ENCODE measurements at regions not wholly inside any gene's neighbourhood (a gene's known extent, or its start where the extent isn't known, plus 50 kb on each side); places are given as distances from the start of the nearest gene placed in this dataset.
A peak's percentile ranks its signal among the peaks of the same experiment; 100 is the strongest.
"Not testable (repeated sequence)": the region's sequence is repeated elsewhere in the genome, so short reads cannot be mapped to it uniquely, and the experiment has no call there.

DNA sequence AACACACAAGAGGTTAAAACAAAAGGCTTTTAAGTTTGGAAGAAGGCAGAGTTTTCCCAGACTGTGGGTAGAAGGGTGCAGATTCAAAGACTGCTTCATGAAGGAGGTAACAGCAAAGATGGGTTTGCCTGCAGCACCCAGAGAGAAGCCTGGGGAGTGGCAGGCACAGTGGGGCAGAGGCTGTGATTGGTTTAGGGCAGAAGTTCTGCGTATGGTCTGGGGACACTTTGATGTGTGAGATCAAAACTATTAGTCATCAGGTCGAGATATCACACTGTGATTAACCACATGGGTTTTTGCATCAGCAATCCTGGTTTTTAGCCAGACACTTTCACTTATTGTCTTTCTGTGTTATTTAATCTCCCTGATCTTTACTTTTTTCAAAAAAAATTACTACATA, 188.8 kb upstream of the GLRA1 start:
- no peak for DNase-seq (ENCODE audit: low spot score)

DNA sequence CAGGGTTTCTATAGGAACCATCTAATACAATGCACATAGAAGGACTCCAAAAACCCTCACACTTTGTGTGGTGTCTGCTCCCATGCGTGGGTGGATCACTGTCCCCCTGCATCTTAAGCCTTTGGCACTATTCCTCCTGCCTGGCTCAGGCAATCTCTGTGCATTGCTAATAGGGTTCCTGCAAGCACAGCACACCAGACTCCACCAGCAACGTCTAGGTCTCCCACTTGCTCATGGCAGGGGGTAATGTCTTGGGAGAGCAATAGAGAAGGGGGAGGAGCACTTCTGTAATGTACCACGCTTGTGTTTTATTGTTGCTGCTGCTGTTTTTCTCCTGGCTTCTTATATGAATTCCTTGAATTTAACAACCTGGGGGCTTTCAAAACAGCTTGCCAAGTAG, 182.6 kb upstream of the GLRA1 start:
- no peak for DNase-seq (ENCODE audit: low spot score)

DNA sequence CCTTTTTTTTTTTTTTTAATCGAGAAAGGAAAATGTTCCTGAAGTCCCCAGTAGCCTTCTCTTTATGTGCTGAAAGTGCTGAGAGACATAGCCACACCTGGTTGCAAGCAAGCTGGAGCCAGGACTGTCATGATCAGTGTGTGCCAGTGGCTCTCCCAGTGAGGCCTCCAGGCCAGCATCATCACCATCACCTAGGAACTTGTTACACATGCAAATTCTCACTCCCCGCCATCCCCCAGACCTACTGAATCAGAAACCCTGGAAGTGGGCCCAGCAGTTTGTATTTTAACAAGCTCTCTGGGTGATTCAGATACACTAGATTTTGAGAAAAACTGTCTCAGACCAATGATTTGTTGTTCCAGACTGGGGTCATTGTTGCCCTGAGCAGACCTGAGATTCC, 181.9 kb upstream of the GLRA1 start:
- no peak for DNase-seq (ENCODE audit: low spot score)

DNA sequence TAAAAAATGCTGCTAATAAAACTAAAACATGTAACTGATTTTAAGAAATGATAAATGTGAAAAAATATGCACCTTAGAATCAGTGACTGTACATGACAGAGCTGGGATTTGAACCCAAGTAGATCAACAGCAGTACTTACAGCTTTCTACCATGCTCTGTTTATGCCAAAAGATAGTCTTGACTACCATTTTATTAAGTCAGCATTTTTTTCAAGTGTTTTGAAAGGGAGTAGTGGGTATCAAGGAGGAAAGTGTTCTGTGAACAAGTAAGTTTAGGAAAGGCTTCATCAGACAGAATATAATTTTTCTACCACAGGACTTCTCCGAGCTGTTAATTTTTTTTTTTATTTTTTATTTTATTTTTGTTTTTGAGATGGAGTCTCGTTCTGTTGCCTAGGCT, 180.4 kb upstream of the GLRA1 start:
- no peak for DNase-seq (ENCODE audit: low spot score)

DNA sequence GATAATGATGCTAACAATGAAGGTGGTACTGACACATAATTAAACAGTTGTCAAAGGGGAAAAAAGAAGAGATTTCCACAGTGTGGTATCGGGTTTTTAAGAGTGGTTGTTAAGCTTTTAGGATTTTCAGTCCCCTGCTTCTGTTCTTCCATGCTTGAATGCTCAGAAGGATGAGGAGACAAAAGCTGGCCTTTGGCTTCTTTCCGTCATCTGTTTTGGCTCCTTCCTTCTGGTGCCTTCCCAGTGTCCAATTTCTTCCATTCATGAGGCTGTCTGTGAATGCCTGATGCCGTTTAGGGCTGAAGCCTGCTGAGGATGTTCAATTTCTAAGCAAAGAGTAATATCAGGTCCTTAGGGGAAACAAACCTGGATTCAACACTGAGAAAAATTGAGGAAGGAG, 179.6 kb upstream of the GLRA1 start:
- DNase-seq (ENCODE audit: low spot score): no peak

DNA sequence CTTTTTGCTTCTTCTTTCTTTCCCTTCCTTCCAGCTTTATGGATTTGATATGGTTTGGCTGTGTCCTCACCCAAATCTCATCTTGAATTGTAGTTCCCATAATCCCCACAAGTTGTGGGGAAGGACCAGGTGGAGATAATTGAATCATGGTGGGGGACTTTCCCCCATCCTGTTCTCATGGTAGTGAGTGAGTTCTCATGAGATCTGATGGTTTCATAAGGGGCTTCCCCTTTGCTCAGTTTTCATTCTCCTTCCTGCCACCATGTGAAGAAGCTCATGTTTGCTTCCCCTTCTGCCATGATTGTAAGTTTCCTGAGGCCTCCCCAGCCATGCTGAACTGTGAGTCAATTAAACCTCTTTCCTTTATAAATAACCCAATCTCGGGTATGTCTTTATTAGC, 178.3 kb upstream of the GLRA1 start:
- not testable (repeated sequence) for DNase-seq (ENCODE audit: low spot score)

DNA sequence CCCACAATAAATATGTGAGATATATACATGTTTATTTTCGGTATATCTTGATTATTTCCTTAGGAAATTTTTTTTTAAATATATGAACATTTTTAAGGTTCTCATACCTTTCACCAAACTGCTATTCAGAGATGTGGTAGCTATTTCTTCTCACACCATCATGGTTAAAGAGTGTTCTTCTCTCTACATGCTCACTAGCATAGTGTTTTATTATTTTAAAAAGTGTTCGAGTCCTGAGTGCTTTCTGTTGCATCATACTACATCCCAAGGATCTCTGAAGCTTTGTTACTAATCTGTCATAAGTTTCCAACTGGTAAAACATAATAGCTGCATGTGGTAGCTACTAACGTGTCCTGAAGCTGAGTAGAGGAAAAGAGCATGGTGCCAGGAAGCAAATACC, 177.4 kb upstream of the GLRA1 start:
- DNase-seq (ENCODE audit: low spot score): no peak

DNA sequence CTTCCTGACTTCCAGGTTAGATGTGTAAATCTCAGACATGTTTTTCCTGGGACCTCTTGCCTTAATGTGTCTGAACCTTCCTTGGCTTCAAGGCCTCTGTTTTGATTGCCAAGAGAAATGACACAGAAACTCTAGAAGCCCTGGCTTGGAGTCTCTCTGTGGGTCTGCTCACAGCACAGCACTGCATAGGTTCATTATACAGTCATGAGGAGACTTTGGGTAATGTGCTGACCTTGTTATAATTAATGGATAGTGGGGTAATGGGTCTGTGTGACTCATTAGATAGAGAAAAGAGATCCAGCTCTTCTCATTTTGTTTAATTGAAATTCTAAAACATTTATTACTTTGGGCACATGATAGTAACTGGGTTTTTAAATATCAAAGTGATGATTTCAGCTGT, 175.8 kb upstream of the GLRA1 start:
- no peak for DNase-seq (ENCODE audit: low spot score)

DNA sequence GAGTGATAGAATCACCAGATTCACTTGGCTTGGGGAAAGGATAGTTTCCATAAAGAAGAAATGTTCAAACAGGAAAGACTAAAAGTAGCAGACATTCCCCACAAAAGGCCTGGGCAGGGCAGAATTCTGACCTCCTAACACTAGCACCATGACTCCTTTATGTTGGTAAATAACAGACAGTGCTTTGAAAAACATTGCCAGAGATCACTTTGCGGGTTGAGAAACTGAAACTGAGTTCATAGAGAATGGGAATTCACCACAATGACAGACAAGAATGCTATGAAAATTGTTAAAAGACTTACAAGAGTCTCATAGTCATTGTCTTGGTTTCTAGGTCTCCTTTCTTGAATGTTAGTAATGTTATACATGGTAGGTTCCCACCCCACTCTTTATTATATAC, 172.5 kb upstream of the GLRA1 start:
- no peak for DNase-seq (ENCODE audit: low spot score)

DNA sequence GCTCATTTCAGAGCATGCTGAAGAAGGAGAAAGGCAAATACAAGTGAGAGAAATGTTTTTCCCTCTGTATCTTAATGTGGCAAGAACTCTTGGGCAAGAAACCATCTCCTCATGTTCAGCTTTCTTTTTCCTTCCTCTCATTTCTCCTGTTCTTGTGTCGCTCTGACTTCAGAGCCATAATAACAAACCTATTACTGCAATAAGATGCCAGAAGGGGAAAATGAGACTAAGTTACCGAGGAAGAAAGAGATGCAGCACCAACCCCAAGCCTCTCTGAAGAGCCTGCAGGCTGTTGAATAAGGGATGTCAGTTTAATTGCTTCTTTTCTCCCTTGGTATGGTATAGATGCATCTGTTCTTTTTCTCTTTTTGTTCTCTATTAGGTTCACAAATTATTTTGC, 170.1 kb upstream of the GLRA1 start:
- DNase-seq (ENCODE audit: low spot score): no peak

DNA sequence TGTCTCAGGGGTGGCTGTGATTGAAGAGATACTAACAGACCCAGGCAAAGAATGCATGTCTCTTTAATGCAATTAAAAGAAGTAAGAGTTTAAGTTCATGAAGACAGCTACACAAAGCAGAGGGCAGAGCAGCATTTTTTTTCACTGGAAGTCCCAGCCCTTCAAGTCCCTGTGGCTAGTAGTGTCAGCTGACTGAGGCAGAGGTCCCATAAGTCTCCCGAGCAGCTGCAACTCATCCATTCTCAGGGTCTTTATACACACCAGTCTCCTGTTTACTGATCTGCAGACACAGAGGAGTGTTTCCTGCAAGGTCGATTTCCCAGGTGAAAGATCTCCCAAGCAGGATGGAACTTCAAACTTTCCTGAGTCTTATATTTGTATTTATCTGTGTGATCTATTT, 169.4 kb upstream of the GLRA1 start:
- DNase-seq (ENCODE audit: low spot score): no peak

DNA sequence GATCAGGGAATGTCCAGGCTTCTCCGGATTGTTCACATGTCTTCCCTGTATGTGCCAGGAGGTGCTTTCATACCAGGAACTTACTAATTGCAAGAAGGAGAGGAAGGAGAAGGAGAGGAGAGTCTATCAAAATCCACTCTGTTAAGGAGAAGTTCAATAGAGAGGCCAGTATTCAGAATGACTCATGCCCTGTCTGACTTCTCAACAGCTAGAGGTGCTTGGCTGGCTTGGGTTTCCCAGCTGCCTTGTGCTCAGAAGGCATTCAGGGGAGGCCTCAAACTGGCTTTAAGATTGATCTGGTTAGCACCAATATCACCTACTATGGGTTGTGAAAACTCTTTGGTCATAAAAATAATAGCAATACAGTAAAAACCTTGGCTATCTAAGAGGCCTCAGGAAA, 167.9 kb upstream of the GLRA1 start:
- DNase-seq (ENCODE audit: low spot score): peak; percentile 23

DNA sequence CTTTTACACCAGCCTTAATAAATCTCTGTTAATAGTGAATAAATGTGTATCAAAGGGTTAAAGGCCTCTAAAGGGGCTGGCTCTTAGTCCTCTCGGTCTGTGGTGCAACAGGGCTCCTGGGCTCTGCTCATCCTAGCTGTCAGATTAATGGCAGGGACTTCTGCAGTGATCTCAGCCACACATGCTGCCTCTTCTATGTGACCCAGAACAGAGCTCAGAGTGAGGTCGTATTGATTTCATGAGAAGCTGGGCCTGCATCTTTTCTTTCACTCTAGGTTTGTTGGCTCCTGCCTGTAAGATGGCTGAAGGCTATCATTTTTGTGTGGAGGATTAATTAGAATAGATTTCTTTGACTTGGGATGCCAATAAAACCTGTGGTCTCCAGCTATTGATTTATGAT, 165.0 kb upstream of the GLRA1 start:
- no peak for DNase-seq (ENCODE audit: low spot score)

DNA sequence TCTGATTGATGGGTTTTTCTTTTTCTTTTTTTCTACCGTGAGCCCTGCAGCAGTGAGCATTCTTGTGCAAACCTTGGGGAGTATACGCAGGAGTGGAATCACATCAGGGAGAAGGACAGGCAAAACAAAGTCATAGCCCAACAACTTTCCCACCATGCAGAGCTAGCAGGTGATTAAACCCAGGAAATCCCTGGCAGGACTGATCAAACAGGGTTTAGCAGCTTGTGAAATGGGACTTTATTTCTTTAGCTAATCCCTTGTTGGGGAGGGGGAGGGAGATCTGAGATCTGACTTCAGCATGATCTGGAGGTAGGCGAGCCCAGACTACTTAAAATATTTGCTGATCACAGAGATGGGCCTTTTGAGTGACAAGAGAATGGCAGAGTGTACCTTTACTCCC, 162.0 kb upstream of the GLRA1 start:
- DNase-seq (ENCODE audit: low spot score): no peak

DNA sequence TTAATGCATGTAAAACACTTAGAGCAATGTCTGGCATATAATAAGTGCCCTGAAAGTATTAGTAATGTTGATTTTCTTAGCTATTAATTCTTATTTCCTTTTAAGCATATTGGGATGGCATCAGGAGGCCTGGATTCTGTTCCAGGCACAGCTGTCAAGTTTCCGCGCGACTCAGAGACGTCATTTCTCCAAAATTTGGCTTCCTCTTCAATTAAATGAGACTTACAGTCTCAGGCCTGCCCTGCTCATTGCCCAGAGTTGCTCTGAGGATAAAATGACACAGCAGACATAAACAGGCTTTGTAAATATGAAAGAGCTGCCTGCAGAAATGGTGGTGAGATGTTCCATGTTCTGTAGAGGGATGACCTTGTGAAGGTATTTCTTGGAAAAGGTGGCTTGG, 159.8 kb upstream of the GLRA1 start:
- no peak for DNase-seq (ENCODE audit: low spot score)

DNA sequence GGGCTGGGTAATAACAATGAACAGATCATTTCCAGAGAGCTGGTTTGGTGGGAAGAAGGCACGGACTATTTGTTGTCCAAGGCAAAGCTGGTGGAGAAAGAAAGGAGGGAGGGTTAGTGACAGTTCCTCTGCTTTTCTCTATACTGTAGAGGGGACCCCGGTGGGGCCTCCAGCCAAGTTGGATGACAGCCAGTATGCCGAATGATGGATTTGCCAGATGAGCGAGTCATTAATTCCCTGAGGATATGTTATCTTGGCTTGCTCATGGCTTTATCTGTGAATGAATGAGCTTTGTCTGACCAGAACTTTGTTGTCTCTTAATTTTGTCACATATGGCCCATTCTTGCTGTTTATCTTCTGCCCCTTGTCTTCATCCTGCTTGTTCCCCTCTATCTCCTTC, 158.6 kb upstream of the GLRA1 start:
- no peak for DNase-seq (ENCODE audit: low spot score)

DNA sequence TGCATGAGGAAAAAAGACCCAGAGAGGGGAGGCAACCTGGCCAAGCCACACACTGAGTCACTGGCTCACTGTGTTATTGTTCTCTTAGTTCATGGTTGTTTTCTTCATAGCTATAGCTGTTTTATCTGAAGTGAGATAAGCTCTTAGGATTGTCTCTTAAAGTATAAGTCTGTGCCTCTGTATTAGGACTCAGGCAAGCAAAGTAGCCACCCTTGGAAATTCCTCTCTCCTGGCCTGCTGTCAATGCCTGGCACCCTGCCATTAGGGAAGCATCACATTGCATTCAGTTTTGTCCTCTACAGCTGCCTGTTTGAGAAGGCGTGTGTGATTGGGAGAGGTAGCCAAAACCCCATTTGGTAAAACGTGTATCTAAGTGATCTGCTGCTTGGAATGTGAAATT, 147.4 kb upstream of the GLRA1 start:
- DNase-seq (ENCODE audit: low spot score): no peak

DNA sequence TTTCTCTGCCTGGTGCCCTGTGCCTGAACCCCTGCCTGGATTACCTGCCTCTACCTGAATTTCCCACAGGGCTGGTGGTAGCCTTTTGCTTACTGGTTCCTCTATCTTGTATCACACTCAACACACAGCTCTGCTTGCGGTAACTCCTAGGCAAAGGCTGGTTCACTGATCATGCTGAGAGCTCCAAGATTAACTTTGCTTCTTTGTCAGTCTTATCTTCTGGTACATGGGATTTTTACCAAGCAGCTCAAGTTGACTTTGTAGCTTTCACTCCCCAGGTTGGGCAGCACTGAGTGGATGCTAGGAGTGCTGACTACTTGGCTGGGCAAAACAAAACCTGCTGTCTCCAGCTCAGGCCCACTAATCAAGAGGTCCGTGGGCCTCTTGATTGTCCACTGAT, 145.9 kb upstream of the GLRA1 start:
- no peak for DNase-seq (ENCODE audit: low spot score)

DNA sequence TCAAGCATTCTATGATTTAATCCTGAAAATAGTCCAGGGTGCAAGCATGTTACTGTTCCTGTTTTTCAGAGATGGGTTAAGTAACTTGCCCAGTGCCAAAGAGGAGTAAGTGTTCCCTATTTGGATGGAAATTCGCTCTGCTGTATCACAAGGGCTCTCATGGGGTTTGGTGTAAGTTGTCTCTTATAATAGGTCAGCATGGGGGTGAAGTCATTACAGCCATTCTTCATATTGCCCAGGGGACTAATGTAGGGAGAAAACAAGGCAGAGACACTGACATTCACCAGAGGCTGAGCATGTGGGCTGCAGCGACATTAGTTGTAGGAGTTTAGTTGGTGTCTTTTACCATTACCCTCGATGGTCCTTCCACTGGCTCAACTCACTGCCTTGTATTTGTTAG, 142.1 kb upstream of the GLRA1 start:
- DNase-seq (ENCODE audit: low spot score): no peak

DNA sequence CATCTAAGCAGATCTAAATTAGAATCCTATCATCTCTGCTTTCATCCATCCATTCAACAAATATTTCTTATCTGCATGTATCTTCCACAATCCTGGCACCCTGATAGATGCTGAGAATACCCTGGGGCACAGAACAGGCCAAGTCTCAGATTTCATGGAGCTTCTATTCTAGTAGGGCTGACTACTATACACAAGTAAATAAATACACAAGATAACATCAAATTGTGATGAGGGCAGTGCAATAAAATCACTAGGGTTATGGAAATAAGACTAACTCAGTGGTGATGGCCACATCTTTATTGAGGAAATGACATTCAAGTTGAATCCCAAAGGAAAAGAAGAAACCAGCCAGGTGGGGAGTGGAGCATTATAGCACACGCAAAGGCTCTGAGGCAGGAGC, 138.4 kb upstream of the GLRA1 start:
- no peak for DNase-seq (ENCODE audit: low spot score)

DNA sequence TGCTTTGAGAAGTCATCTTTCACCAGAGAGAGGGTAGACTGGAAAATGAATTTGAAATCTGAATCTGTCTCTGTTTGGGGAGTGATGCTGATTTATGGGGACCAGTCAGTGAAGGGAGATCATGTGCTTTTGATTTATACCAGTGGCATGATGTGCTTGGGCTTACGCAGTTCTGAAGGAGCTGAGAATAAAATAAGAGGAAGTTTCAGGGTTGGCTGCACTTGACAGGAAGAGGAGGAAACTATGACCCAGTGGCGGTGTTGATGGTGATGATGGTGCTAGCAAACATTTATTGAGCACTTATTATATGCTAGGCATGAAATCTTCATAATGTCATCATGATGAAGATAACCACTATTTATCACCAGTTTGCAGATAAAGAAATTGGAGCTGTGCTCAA, 136.4 kb upstream of the GLRA1 start:
- DNase-seq (ENCODE audit: low spot score): no peak

DNA sequence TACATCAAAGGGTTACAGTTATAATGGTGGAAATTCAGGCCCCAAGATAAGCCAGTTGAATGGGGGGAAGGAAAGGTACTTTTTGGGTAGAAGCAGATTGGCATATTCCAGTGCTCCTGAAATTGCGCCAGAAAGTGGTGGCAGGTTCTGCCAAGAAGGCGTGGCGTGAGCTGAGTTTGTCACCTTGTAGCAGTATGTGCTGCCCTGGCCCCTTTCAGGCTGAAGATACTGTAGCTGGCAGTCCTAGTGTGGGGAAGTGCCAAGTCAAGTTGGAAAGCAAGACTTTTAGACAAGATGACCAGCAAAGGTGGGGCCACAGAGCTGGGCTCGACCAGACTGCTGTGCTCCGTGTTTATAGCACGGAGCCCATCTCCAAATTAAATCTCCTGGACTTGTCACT, 133.6 kb upstream of the GLRA1 start:
- no peak for DNase-seq (ENCODE audit: low spot score)

DNA sequence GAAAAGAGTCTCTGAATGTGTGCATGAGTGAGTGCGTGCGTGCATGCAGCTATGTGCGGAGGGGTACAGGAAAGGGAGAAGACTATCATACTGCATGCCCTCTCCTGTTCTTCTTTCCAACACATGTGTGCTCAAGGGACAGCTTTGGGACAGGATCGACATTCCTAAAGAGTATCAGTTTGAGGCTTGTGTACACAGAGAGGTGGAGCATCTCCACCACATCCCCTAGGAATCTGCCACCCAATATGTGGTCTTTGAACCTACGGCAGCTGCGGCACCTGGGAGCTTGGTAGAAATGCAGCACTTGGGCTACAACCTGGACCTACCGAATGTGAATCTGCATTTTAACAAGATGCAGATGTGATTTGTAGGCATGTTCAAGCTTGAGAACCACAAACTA, 132.3 kb upstream of the GLRA1 start:
- no peak for DNase-seq (ENCODE audit: low spot score)

DNA sequence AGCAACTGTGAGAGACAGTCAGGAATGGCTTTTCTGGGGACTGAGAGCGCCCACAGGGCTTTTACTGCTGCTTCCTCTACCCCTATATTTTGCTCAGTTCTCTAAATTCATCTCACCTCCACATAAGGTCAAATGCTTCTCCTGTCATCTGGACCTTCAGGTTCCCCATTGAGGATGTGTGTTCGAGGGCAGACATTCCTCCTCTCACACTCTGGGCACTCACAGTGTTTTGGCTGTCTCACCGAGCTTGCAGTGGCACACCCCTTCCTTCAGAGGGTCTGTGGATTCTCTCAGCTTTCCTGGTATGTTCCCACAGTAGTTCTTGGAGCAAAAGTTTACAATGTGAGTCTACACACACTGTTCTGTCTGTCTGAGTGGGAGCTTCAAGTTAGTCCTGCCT, 127.8 kb upstream of the GLRA1 start:
- DNase-seq (ENCODE audit: low spot score): no peak
